ENCODE measurements at regions not wholly inside any gene's neighbourhood (a gene's known extent, or its start where the extent isn't known, plus 50 kb on each side); places are given as distances from the start of the nearest gene placed in this dataset.

GRCh38 chr3:40593351-40593750, 68.6 kb downstream of the ZNF621 start:
- intact Hi-C loops (cut with DNase I; ENCODE audit: low total_unique reads): no loop called here
- H3K27me3 ChIP-seq: no peaks in the 10 kb centered on the region
- no peak for DNase-seq
- no peaks in the 10 kb centered on the region for H3K4me1 ChIP-seq
- WGBS, 2 donors: 59 to 72% methylated on average over 4 of the region's 4 CpGs
- H3K27ac ChIP-seq: no peak overlapping the region
- H3K4me3 ChIP-seq: no peak overlapping the region
- TF ChIP-seq POLR2A (IDR thresholded peaks at IDR 0.05): no peak
- TF ChIP-seq CTCF (IDR thresholded peaks at IDR 0.05): no peak
- H3K36me3 ChIP-seq (ENCODE audit: low read depth, missing control alignments): no peaks in the 10 kb centered on the region
- no peaks in the 10 kb centered on the region for H3K9me3 ChIP-seq

GRCh38 chr3:40597441-40597840, 72.7 kb downstream of the ZNF621 start:
- TF ChIP-seq POLR2A (IDR thresholded peaks at IDR 0.05) (no peak), CTCF (IDR thresholded peaks at IDR 0.05) (no peak)
- H3K4me1 ChIP-seq: no peaks in the 10 kb centered on the region
- H3K27ac ChIP-seq: no peak overlapping the region
- H3K36me3 ChIP-seq (ENCODE audit: low read depth, missing control alignments): no peaks in the 10 kb centered on the region
- intact Hi-C loops (cut with DNase I; ENCODE audit: low total_unique reads): no loop called here
- H3K4me3 ChIP-seq: no peak overlapping the region
- no peak for DNase-seq
- no peaks in the 10 kb centered on the region for H3K27me3 ChIP-seq
- 89 to 96% methylated on average over 3 of the region's 3 CpGs for WGBS, 2 donors
- H3K9me3 ChIP-seq: no peaks in the 10 kb centered on the region

GRCh38 chr3:40598338-40598737, 73.6 kb downstream of the ZNF621 start:
- Histone ChIP-seq H3K4me1 (no peaks in the 10 kb centered on the region), H3K36me3 (ENCODE audit: low read depth, missing control alignments) (no peaks in the 10 kb centered on the region), H3K4me3 (no peak overlapping the region), H3K9me3 (no peaks in the 10 kb centered on the region), H3K27ac (no peak overlapping the region), H3K27me3 (no peaks in the 10 kb centered on the region)
- no peak for TF ChIP-seq CTCF (IDR thresholded peaks at IDR 0.05)
- TF ChIP-seq POLR2A (IDR thresholded peaks at IDR 0.05): no peak
- intact Hi-C loops (cut with DNase I; ENCODE audit: low total_unique reads): no loop called here
- no peak for DNase-seq

GRCh38 chr3:40598962-40599361, 74.2 kb downstream of the ZNF621 start:
- no peaks in the 10 kb centered on the region for H3K36me3 ChIP-seq (ENCODE audit: low read depth, missing control alignments)
- H3K27ac ChIP-seq: no peak overlapping the region
- TF ChIP-seq CTCF (IDR thresholded peaks at IDR 0.05): no peak
- no peak for TF ChIP-seq POLR2A (IDR thresholded peaks at IDR 0.05)
- H3K27me3 ChIP-seq: no peaks in the 10 kb centered on the region
- DNase-seq: no peak
- H3K9me3 ChIP-seq: no peaks in the 10 kb centered on the region
- no peaks in the 10 kb centered on the region for H3K4me1 ChIP-seq
- 90 to 94% methylated on average over 3 of the region's 3 CpGs for WGBS, 2 donors
- intact Hi-C loops (cut with DNase I; ENCODE audit: low total_unique reads): no loop called here
- H3K4me3 ChIP-seq: no peak overlapping the region

- no peaks in the 10 kb centered on the region for H3K9me3 ChIP-seq
- no peaks in the 10 kb centered on the region for H3K27me3 ChIP-seq
- H3K36me3 ChIP-seq (ENCODE audit: low read depth, missing control alignments): no peaks in the 10 kb centered on the region
- WGBS, 2 donors: 84 to 100% methylated on average over 1 of the region's 1 CpG
- DNase-seq: no peak
- H3K4me3 ChIP-seq: no peak overlapping the region
- intact Hi-C loops (cut with DNase I; ENCODE audit: low total_unique reads): no loop called here
- no peak overlapping the region for H3K27ac ChIP-seq
- H3K4me1 ChIP-seq: no peaks in the 10 kb centered on the region
- TF ChIP-seq POLR2A (IDR thresholded peaks at IDR 0.05): no peak
- no peak for TF ChIP-seq CTCF (IDR thresholded peaks at IDR 0.05)
These were observed 78.1 kb downstream of the ZNF621 start for GRCh38 chr3:40602778-40603385.

Data from testis (tissue), 2 donors.